Osteoblast (primary cell): ENCODE measurements at regions not wholly inside any gene's neighbourhood (a gene's known extent, or its start where the extent isn't known, plus 50 kb on each side); places are given as distances from the start of the nearest gene placed in this dataset.

Experiments used
- DNase-seq: peaks from one replicate; pipeline ENCODE4 v3.0.0; 2011; ENCODE audit warnings: low spot score, mixed read lengths; ENCODE audit not compliant: insufficient read length; ENCODE audit errors: missing footprints
- H2AFZ ChIP-seq: 2 replicates; pipeline ENCODE4 v1.6.0; 2011; ENCODE audit warnings: mild to moderate bottlenecking, low read length
- H3K27ac ChIP-seq: 2 replicates; pipeline ENCODE4 v1.5.1; 2011; ENCODE audit warnings: mild to moderate bottlenecking, low read depth, low read length, moderate library complexity
- H3K27me3 ChIP-seq: 2 replicates; pipeline ENCODE4 v1.6.0; 2012; ENCODE audit warnings: mild to moderate bottlenecking, control low read depth, inconsistent platforms, low read length, moderate library complexity; ENCODE audit not compliant: insufficient read depth
- H3K36me3 ChIP-seq: 2 replicates; pipeline ENCODE4 v1.5.1; 2011; ENCODE audit warnings: mild to moderate bottlenecking, low read length, control low read depth, moderate library complexity; ENCODE audit not compliant: insufficient read depth
- H3K4me1 ChIP-seq: 2 replicates; pipeline ENCODE4 v1.5.1; 2011; ENCODE audit warnings: mild to moderate bottlenecking, low read length, control low read depth, moderate library complexity; ENCODE audit not compliant: insufficient read depth
- H3K4me2 ChIP-seq: 2 replicates; pipeline ENCODE4 v1.6.0; 2011; ENCODE audit warnings: mild to moderate bottlenecking, low read length; ENCODE audit not compliant: insufficient read depth
- H3K4me3 ChIP-seq: fragments of 200-600 bp; sonication (generic); 3 replicates; pipeline ENCODE4 v1.5.1; 2012; ENCODE audit warnings: mild to moderate bottlenecking, low read length, inconsistent platforms; ENCODE audit not compliant: insufficient read depth
- H3K79me2 ChIP-seq: 2 replicates; pipeline ENCODE4 v1.6.0; 2012; ENCODE audit warnings: mild to moderate bottlenecking, low read length, control low read depth, inconsistent platforms; ENCODE audit not compliant: insufficient read depth
- H3K9me3 ChIP-seq: 2 replicates; pipeline ENCODE4 v1.5.1; 2011; ENCODE audit warnings: low read depth, low read length, control low read depth
- H4K20me1 ChIP-seq: 2 replicates; pipeline ENCODE4 v1.6.0; 2012; ENCODE audit warnings: mild to moderate bottlenecking, low read length, control low read depth; ENCODE audit not compliant: insufficient read depth
- CTCF ChIP-seq: IDR thresholded peaks from 2 replicates; pipeline ENCODE4 v1.5.1; 2011; ENCODE audit warnings: mild to moderate bottlenecking, low read depth, low read length, moderate library complexity; ENCODE audit errors: extremely low read depth

- no peaks in the 10 kb centered on the region for H3K4me1 ChIP-seq
- no peak overlapping the region for H3K4me2 ChIP-seq
- no peaks in the 10 kb centered on the region for H4K20me1 ChIP-seq
- no peaks in the 10 kb centered on the region for H3K36me3 ChIP-seq
- no peak overlapping the region for H3K27ac ChIP-seq
- no peaks in the 10 kb centered on the region for H3K79me2 ChIP-seq
- peaks cover 4% of the 10 kb centered on the region for H3K9me3 ChIP-seq
- no peak overlapping the region for H2AFZ ChIP-seq
- H3K4me3 ChIP-seq = no peak overlapping the region
- H3K27me3 ChIP-seq = no peaks in the 10 kb centered on the region
- DNase-seq = peak; percentile 29
- no peak for TF ChIP-seq CTCF
Observed at GRCh38 chr5:23655674-23656073, 148.3 kb downstream of the PRDM9 start.

DNA sequence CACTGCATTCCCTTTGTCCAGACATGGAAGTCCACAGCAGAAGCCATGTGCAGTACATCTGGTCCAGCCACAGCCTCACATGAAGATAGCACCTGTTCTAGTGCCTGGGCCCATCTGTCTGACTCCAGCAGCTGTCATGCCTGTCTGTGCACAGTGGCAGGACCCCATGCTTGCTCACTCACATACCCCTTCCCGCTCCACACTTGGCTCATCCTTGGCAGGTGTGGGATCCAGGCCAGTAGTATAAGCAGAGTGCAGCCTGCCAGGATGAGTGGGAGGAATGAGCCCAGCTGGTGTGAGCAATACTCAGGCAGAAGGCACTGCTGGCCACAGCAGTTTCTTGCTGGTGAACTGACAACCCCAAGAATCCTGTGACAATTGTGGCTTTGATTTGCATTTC is 168.0 kb downstream of the PRDM9 start:
- no peak for DNase-seq
- Histone ChIP-seq H3K4me3 (no peak overlapping the region), H4K20me1 (no peaks in the 10 kb centered on the region), H3K36me3 (no peaks in the 10 kb centered on the region), H3K27ac (no peak overlapping the region), H3K4me1 (no peaks in the 10 kb centered on the region), H3K4me2 (no peak overlapping the region), H3K9me3 (peaks cover 4% of the 10 kb centered on the region), H3K27me3 (no peaks in the 10 kb centered on the region), H3K79me2 (no peaks in the 10 kb centered on the region), H2AFZ (no peak overlapping the region)
- TF ChIP-seq CTCF = no peak

DNA sequence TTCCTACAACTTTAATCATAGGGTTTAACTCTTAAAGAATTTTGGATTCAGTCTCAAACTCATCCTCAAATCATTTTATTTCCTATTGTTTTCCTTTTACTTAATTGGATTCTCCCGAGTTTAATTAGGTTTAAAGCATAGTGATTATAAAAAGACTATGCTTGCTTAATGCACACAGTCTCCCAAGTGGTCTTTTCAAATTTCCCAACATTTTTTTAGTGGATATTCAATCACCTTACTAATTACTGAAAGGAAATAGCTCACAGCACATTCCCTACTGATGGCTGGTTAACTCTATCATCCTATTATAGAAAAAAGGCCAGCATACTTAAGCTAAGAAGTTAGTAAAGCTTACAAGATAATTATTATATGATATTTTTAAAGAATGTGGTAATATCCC is 170.6 kb downstream of the PRDM9 start:
- TF ChIP-seq CTCF = no peak
- no peak overlapping the region for H3K27ac ChIP-seq

DNA sequence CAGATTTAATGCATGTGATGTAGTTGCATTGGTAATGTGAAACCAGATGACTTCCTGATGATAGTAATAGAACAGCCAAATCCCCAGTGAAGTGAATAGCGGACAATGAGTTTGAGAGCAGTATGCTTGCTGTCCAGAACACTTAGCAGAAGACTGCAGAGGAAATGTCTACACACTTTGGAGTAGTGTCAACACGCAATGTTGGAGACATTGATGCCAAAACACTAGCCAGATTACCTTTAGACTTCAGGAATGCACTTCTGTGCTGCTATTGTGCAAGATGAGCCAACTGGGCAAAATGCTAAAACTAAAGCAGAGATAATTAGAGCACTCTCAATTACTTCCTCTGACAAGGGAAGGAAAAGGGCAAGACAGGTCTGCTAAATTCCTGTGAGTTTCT is 176.7 kb downstream of the PRDM9 start:
- no peaks in the 10 kb centered on the region for H3K79me2 ChIP-seq
- H4K20me1 ChIP-seq = no peaks in the 10 kb centered on the region
- H3K27ac ChIP-seq = no peak overlapping the region
- H3K4me3 ChIP-seq = no peak overlapping the region
- H3K9me3 ChIP-seq = no peaks in the 10 kb centered on the region
- no peaks in the 10 kb centered on the region for H3K36me3 ChIP-seq
- TF ChIP-seq CTCF = no peak
- no peak for DNase-seq
- H2AFZ ChIP-seq = no peak overlapping the region
- no peaks in the 10 kb centered on the region for H3K27me3 ChIP-seq
- no peaks in the 10 kb centered on the region for H3K4me1 ChIP-seq
- no peak overlapping the region for H3K4me2 ChIP-seq

More for the DNA sequence above, 170.6 kb downstream of the PRDM9 start:
- Histone ChIP-seq H3K79me2 (no peaks in the 10 kb centered on the region), H3K27me3 (no peaks in the 10 kb centered on the region), H4K20me1 (no peaks in the 10 kb centered on the region), H3K9me3 (peaks cover 4% of the 10 kb centered on the region), H3K4me1 (no peaks in the 10 kb centered on the region), H3K4me3 (no peak overlapping the region), H3K4me2 (no peak overlapping the region), H2AFZ (no peak overlapping the region), H3K36me3 (no peaks in the 10 kb centered on the region)
- no peak for DNase-seq
